ENCODE measurements at regions not wholly inside any gene's neighbourhood (a gene's known extent, or its start where the extent isn't known, plus 50 kb on each side); places are given as distances from the start of the nearest gene placed in this dataset.

- Histone ChIP-seq H3K4me3 (ENCODE audit: low read length) (no peak overlapping the region), H3K4me1 (ENCODE audit: insufficient read depth, low read length) (no peaks in the 10 kb centered on the region), H3K9me3 (ENCODE audit: low read length) (no peaks in the 10 kb centered on the region), H3K36me3 (ENCODE audit: insufficient read depth, low read length) (no peaks in the 10 kb centered on the region), H3K27ac (ENCODE audit: low read depth, low read length) (no peak overlapping the region), H3K27me3 (ENCODE audit: insufficient read depth, low read length, poor library complexity, severe bottlenecking) (no peaks in the 10 kb centered on the region)
- no peaks in the 10 kb centered on the region for H3K27me3 Mint-ChIP-seq
- no peak overlapping the region for H3K27ac Mint-ChIP-seq
- CTCF ChIA-PET = no interaction called here
- no peak for DNase-seq
- H3K4me1 Mint-ChIP-seq = no peaks in the 10 kb centered on the region
- H3K9me3 Mint-ChIP-seq = peaks cover 0 to 9% (median 2%) of the 10 kb centered on the region in 5 donors
- no peak overlapping the region for H3K4me3 Mint-ChIP-seq
- POLR2A ChIA-PET = no interaction called here
- H3K36me3 Mint-ChIP-seq = no peaks in the 10 kb centered on the region
Observed at GRCh38 chr5:7053528-7054209, 340.4 kb downstream of the TENT4A start.

- Mint-ChIP-seq H3K27ac (no peak overlapping the region), H3K27me3 (peaks cover 0 to 4% of the 10 kb centered on the region in 2 donors), H3K36me3 (no peaks in the 10 kb centered on the region), H3K9me3 (peaks cover 0 to 3% (median 3%) of the 10 kb centered on the region in 5 donors), H3K4me1 (no peaks in the 10 kb centered on the region), H3K4me3 (no peak overlapping the region)
- CTCF ChIA-PET = no interaction called here
- Histone ChIP-seq H3K36me3 (ENCODE audit: insufficient read depth, low read length) (no peaks in the 10 kb centered on the region), H3K4me1 (ENCODE audit: insufficient read depth, low read length) (no peaks in the 10 kb centered on the region), H3K9me3 (ENCODE audit: low read length) (no peaks in the 10 kb centered on the region), H3K27me3 (ENCODE audit: insufficient read depth, low read length, poor library complexity, severe bottlenecking) (no peaks in the 10 kb centered on the region), H3K4me3 (ENCODE audit: low read length) (no peak overlapping the region), H3K27ac (ENCODE audit: low read depth, low read length) (no peak overlapping the region)
- no peak for DNase-seq
- POLR2A ChIA-PET = no interaction called here
Observed at GRCh38 chr5:7066471-7067235, 329.3 kb upstream of the ADCY2 start.

GRCh38 chr5:7068156-7068555, 327.8 kb upstream of the ADCY2 start:
- no peaks in the 10 kb centered on the region for H3K36me3 ChIP-seq (ENCODE audit: insufficient read depth, low read length)
- no peaks in the 10 kb centered on the region for H3K9me3 ChIP-seq (ENCODE audit: low read length)
- no peak overlapping the region for H3K4me3 Mint-ChIP-seq
- H3K27ac Mint-ChIP-seq = no peak overlapping the region
- no peaks in the 10 kb centered on the region for H3K4me1 Mint-ChIP-seq
- POLR2A ChIA-PET = no interaction called here
- CTCF ChIA-PET = no interaction called here
- DNase-seq = no peak
- H3K4me3 ChIP-seq (ENCODE audit: low read length) = no peak overlapping the region
- H3K9me3 Mint-ChIP-seq = peaks cover 0 to 5% (median 2%) of the 10 kb centered on the region in 5 donors
- H3K27me3 ChIP-seq (ENCODE audit: insufficient read depth, low read length, poor library complexity, severe bottlenecking) = no peaks in the 10 kb centered on the region
- peaks cover 2 to 3% of the 10 kb centered on the region in 2 donors for H3K27me3 Mint-ChIP-seq
- no peaks in the 10 kb centered on the region for H3K4me1 ChIP-seq (ENCODE audit: insufficient read depth, low read length)
- no peak overlapping the region for H3K27ac ChIP-seq (ENCODE audit: low read depth, low read length)
- no peaks in the 10 kb centered on the region for H3K36me3 Mint-ChIP-seq

- Mint-ChIP-seq H3K36me3 (no peaks in the 10 kb centered on the region), H3K4me3 (no peak overlapping the region), H3K4me1 (no peaks in the 10 kb centered on the region), H3K9me3 (peaks cover 0 to 2% (median 0%) of the 10 kb centered on the region in 5 donors), H3K27ac (no peak overlapping the region), H3K27me3 (peaks cover 2 to 3% of the 10 kb centered on the region in 2 donors)
- Histone ChIP-seq H3K4me1 (ENCODE audit: insufficient read depth, low read length) (no peaks in the 10 kb centered on the region), H3K36me3 (ENCODE audit: insufficient read depth, low read length) (no peaks in the 10 kb centered on the region), H3K9me3 (ENCODE audit: low read length) (no peaks in the 10 kb centered on the region), H3K4me3 (ENCODE audit: low read length) (no peak overlapping the region), H3K27ac (ENCODE audit: low read depth, low read length) (no peak overlapping the region), H3K27me3 (ENCODE audit: insufficient read depth, low read length, poor library complexity, severe bottlenecking) (no peaks in the 10 kb centered on the region)
- DNase-seq = no peak
- CTCF ChIA-PET = no interaction called here
- POLR2A ChIA-PET = no interaction called here
Observed at GRCh38 chr5:7068899-7069298, 327.0 kb upstream of the ADCY2 start.

- CTCF ChIA-PET = no interaction called here
- Mint-ChIP-seq H3K9me3 (peaks cover 0 to 2% (median 0%) of the 10 kb centered on the region in 5 donors), H3K27ac (no peak overlapping the region), H3K4me1 (no peaks in the 10 kb centered on the region), H3K27me3 (peaks cover 2 to 3% of the 10 kb centered on the region in 2 donors), H3K36me3 (no peaks in the 10 kb centered on the region), H3K4me3 (no peak overlapping the region)
- Histone ChIP-seq H3K36me3 (ENCODE audit: insufficient read depth, low read length) (no peaks in the 10 kb centered on the region), H3K4me3 (ENCODE audit: low read length) (no peak overlapping the region), H3K9me3 (ENCODE audit: low read length) (no peaks in the 10 kb centered on the region), H3K4me1 (ENCODE audit: insufficient read depth, low read length) (no peaks in the 10 kb centered on the region), H3K27ac (ENCODE audit: low read depth, low read length) (no peak overlapping the region), H3K27me3 (ENCODE audit: insufficient read depth, low read length, poor library complexity, severe bottlenecking) (no peaks in the 10 kb centered on the region)
- POLR2A ChIA-PET = no interaction called here
- no peak for DNase-seq
Observed at GRCh38 chr5:7072188-7072587, 323.8 kb upstream of the ADCY2 start.

GRCh38 chr5:7073666-7074065, 322.3 kb upstream of the ADCY2 start:
- no peaks in the 10 kb centered on the region for H3K4me1 ChIP-seq (ENCODE audit: insufficient read depth, low read length)
- CTCF ChIA-PET = no interaction called here
- no peaks in the 10 kb centered on the region for H3K4me1 Mint-ChIP-seq

GRCh38 chr5:7074176-7074575, 321.8 kb upstream of the ADCY2 start:
- no peak overlapping the region for H3K27ac Mint-ChIP-seq
- Histone ChIP-seq H3K27ac (ENCODE audit: low read depth, low read length) (no peak overlapping the region), H3K4me3 (ENCODE audit: low read length) (no peak overlapping the region), H3K4me1 (ENCODE audit: insufficient read depth, low read length) (no peaks in the 10 kb centered on the region), H3K9me3 (ENCODE audit: low read length) (no peaks in the 10 kb centered on the region), H3K36me3 (ENCODE audit: insufficient read depth, low read length) (no peaks in the 10 kb centered on the region), H3K27me3 (ENCODE audit: insufficient read depth, low read length, poor library complexity, severe bottlenecking) (no peaks in the 10 kb centered on the region)
- H3K9me3 Mint-ChIP-seq = peaks cover 0 to 2% (median 1%) of the 10 kb centered on the region in 5 donors
- no peaks in the 10 kb centered on the region for H3K4me1 Mint-ChIP-seq
- no peaks in the 10 kb centered on the region for H3K36me3 Mint-ChIP-seq
- peaks cover 0 to 3% of the 10 kb centered on the region in 2 donors for H3K27me3 Mint-ChIP-seq
- CTCF ChIA-PET = no interaction called here
- DNase-seq = no peak
- POLR2A ChIA-PET = no interaction called here
- no peak overlapping the region for H3K4me3 Mint-ChIP-seq

More at GRCh38 chr5:7073666-7074065, 322.3 kb upstream of the ADCY2 start:
- Mint-ChIP-seq H3K4me3 (no peak overlapping the region), H3K27me3 (peaks cover 0 to 3% of the 10 kb centered on the region in 2 donors), H3K9me3 (peaks cover 0 to 2% (median 0%) of the 10 kb centered on the region in 5 donors), H3K27ac (no peak overlapping the region), H3K36me3 (no peaks in the 10 kb centered on the region)
- Histone ChIP-seq H3K27ac (ENCODE audit: low read depth, low read length) (no peak overlapping the region), H3K27me3 (ENCODE audit: insufficient read depth, low read length, poor library complexity, severe bottlenecking) (no peaks in the 10 kb centered on the region), H3K4me3 (ENCODE audit: low read length) (no peak overlapping the region), H3K36me3 (ENCODE audit: insufficient read depth, low read length) (no peaks in the 10 kb centered on the region), H3K9me3 (ENCODE audit: low read length) (no peaks in the 10 kb centered on the region)
- POLR2A ChIA-PET = no interaction called here
- DNase-seq = no peak

- no peak for DNase-seq
- no peak overlapping the region for H3K27ac ChIP-seq (ENCODE audit: low read depth, low read length)
- no peaks in the 10 kb centered on the region for H3K27me3 ChIP-seq (ENCODE audit: insufficient read depth, low read length, poor library complexity, severe bottlenecking)
- Mint-ChIP-seq H3K9me3 (peaks cover 0 to 2% (median 2%) of the 10 kb centered on the region in 5 donors), H3K27ac (no peak overlapping the region), H3K27me3 (peaks cover 0 to 3% of the 10 kb centered on the region in 2 donors), H3K4me3 (no peak overlapping the region), H3K36me3 (no peaks in the 10 kb centered on the region), H3K4me1 (no peaks in the 10 kb centered on the region)
- ChIA-PET CTCF (no interaction called here), POLR2A (no interaction called here)
- no peaks in the 10 kb centered on the region for H3K9me3 ChIP-seq (ENCODE audit: low read length)
- H3K4me3 ChIP-seq (ENCODE audit: low read length) = no peak overlapping the region
- H3K36me3 ChIP-seq (ENCODE audit: insufficient read depth, low read length) = no peaks in the 10 kb centered on the region
- H3K4me1 ChIP-seq (ENCODE audit: insufficient read depth, low read length) = no peaks in the 10 kb centered on the region
Observed at GRCh38 chr5:7075470-7075869, 320.5 kb upstream of the ADCY2 start.
